ENCODE measurements at regions not wholly inside any gene's neighbourhood (a gene's known extent, or its start where the extent isn't known, plus 50 kb on each side); places are given as distances from the start of the nearest gene placed in this dataset.
"Not testable (repeated sequence)": the region's sequence is repeated elsewhere in the genome, so short reads cannot be mapped to it uniquely, and the experiment has no call there.

GRCh38 chr13:54004026-54004699 is 975.5 kb downstream of the OLFM4 start:
- Histone ChIP-seq H3K9me3 (ENCODE audit: insufficient read depth, low read depth, low read length) (no peaks in the 10 kb centered on the region), H3K9ac (ENCODE audit: low read depth, low read length) (no peak overlapping the region), H3K4me3 (ENCODE audit: low read length) (no peak overlapping the region), H3K27ac (ENCODE audit: low read depth, low read length) (no peak overlapping the region), H3K36me3 (ENCODE audit: insufficient read depth, low read length) (no peaks in the 10 kb centered on the region), H3K4me1 (ENCODE audit: insufficient read depth, low read length) (0 out of 2 replicates have a peak, but pooled peaks cover 4% of the 10 kb centered on the region), H3K27me3 (ENCODE audit: insufficient read depth, low read length) (no peaks in the 10 kb centered on the region)
- 90% methylated on average over 5 of the region's 5 CpGs for WGBS

- no peaks in the 10 kb centered on the region for H3K4me1 ChIP-seq (ENCODE audit: insufficient read depth, low read length)
- H3K27ac ChIP-seq (ENCODE audit: low read depth, low read length): no peak overlapping the region
- H3K4me3 ChIP-seq (ENCODE audit: low read length): no peak overlapping the region
- no peaks in the 10 kb centered on the region for H3K9me3 ChIP-seq (ENCODE audit: insufficient read depth, low read depth, low read length)
- H3K36me3 ChIP-seq (ENCODE audit: insufficient read depth, low read length): no peaks in the 10 kb centered on the region
- WGBS: 93% methylated on average over 1 of the region's 1 CpG
- H3K27me3 ChIP-seq (ENCODE audit: insufficient read depth, low read length): no peaks in the 10 kb centered on the region
- no peak overlapping the region for H3K9ac ChIP-seq (ENCODE audit: low read depth, low read length)
Measured at GRCh38 chr13:54016542-54016941, 987.9 kb downstream of the OLFM4 start.

GRCh38 chr13:54018485-54018884 is 989.9 kb downstream of the OLFM4 start:
- H3K27me3 ChIP-seq (ENCODE audit: insufficient read depth, low read length): no peaks in the 10 kb centered on the region
- no peak overlapping the region for H3K27ac ChIP-seq (ENCODE audit: low read depth, low read length)
- WGBS: 93% methylated on average over 3 of the region's 3 CpGs
- no peaks in the 10 kb centered on the region for H3K4me1 ChIP-seq (ENCODE audit: insufficient read depth, low read length)
- H3K9ac ChIP-seq (ENCODE audit: low read depth, low read length): no peak overlapping the region
- H3K9me3 ChIP-seq (ENCODE audit: insufficient read depth, low read depth, low read length): no peaks in the 10 kb centered on the region
- no peak overlapping the region for H3K4me3 ChIP-seq (ENCODE audit: low read length)
- H3K36me3 ChIP-seq (ENCODE audit: insufficient read depth, low read length): no peaks in the 10 kb centered on the region

GRCh38 chr13:54029226-54029625 is 1000.6 kb downstream of the OLFM4 start:
- no peaks in the 10 kb centered on the region for H3K36me3 ChIP-seq (ENCODE audit: insufficient read depth, low read length)
- H3K27me3 ChIP-seq (ENCODE audit: insufficient read depth, low read length): no peaks in the 10 kb centered on the region
- H3K4me1 ChIP-seq (ENCODE audit: insufficient read depth, low read length): peaks cover 12% of the 10 kb centered on the region; the same call in 1 of the 2 replicates
- H3K9ac ChIP-seq (ENCODE audit: low read depth, low read length): no peak overlapping the region
- WGBS: 74% methylated on average over 1 of the region's 1 CpG
- H3K9me3 ChIP-seq (ENCODE audit: insufficient read depth, low read depth, low read length): peaks cover 23% of the 10 kb centered on the region
- H3K4me3 ChIP-seq (ENCODE audit: low read length): no peak overlapping the region
- peak overlapping the region; percentile 7; the same call in 1 of the 2 replicates for H3K27ac ChIP-seq (ENCODE audit: low read depth, low read length)

GRCh38 chr13:54029720-54030119 is 1001.1 kb downstream of the OLFM4 start:
- peak overlapping the region; percentile 7; the same call in 1 of the 2 replicates for H3K27ac ChIP-seq (ENCODE audit: low read depth, low read length)
- no peak overlapping the region for H3K4me3 ChIP-seq (ENCODE audit: low read length)
- WGBS: 80% methylated on average over 4 of the region's 4 CpGs
- no peaks in the 10 kb centered on the region for H3K36me3 ChIP-seq (ENCODE audit: insufficient read depth, low read length)
- H3K4me1 ChIP-seq (ENCODE audit: insufficient read depth, low read length): peaks cover 12% of the 10 kb centered on the region; the same call in 1 of the 2 replicates
- peak overlapping the region; percentile 9; the same call in 1 of the 2 replicates for H3K9ac ChIP-seq (ENCODE audit: low read depth, low read length)
- peaks cover 23% of the 10 kb centered on the region for H3K9me3 ChIP-seq (ENCODE audit: insufficient read depth, low read depth, low read length)
- H3K27me3 ChIP-seq (ENCODE audit: insufficient read depth, low read length): no peaks in the 10 kb centered on the region

- Histone ChIP-seq H3K27ac (ENCODE audit: low read depth, low read length) (no peak overlapping the region), H3K27me3 (ENCODE audit: insufficient read depth, low read length) (no peaks in the 10 kb centered on the region), H3K4me3 (ENCODE audit: low read length) (no peak overlapping the region), H3K9ac (ENCODE audit: low read depth, low read length) (no peak overlapping the region), H3K36me3 (ENCODE audit: insufficient read depth, low read length) (no peaks in the 10 kb centered on the region), H3K9me3 (ENCODE audit: insufficient read depth, low read depth, low read length) (peaks cover 18% of the 10 kb centered on the region), H3K4me1 (ENCODE audit: insufficient read depth, low read length) (peaks cover 12% of the 10 kb centered on the region; the same call in 1 of the 2 replicates)
- WGBS: 95% methylated on average over 6 of the region's 6 CpGs
Measured at GRCh38 chr13:54033323-54033861, 1004.8 kb downstream of the OLFM4 start.

- peaks cover 18% of the 10 kb centered on the region for H3K9me3 ChIP-seq (ENCODE audit: insufficient read depth, low read depth, low read length)
- peaks cover 12% of the 10 kb centered on the region; the same call in 1 of the 2 replicates for H3K4me1 ChIP-seq (ENCODE audit: insufficient read depth, low read length)
- H3K27ac ChIP-seq (ENCODE audit: low read depth, low read length): no peak overlapping the region
- no peaks in the 10 kb centered on the region for H3K27me3 ChIP-seq (ENCODE audit: insufficient read depth, low read length)
- no peaks in the 10 kb centered on the region for H3K36me3 ChIP-seq (ENCODE audit: insufficient read depth, low read length)
- no peak overlapping the region for H3K9ac ChIP-seq (ENCODE audit: low read depth, low read length)
- WGBS: 96% methylated on average over 2 of the region's 2 CpGs
- H3K4me3 ChIP-seq (ENCODE audit: low read length): no peak overlapping the region
Measured at GRCh38 chr13:54034047-54034446, 1005.4 kb downstream of the OLFM4 start.

- H3K36me3 ChIP-seq (ENCODE audit: insufficient read depth, low read length); H3K27ac ChIP-seq (ENCODE audit: low read depth, low read length); H3K9me3 ChIP-seq (ENCODE audit: insufficient read depth, low read depth, low read length); H3K9ac ChIP-seq (ENCODE audit: low read depth, low read length); H3K4me1 ChIP-seq (ENCODE audit: insufficient read depth, low read length); H3K27me3 ChIP-seq (ENCODE audit: insufficient read depth, low read length); H3K4me3 ChIP-seq (ENCODE audit: low read length): not testable (repeated sequence)
- 89% methylated on average over 3 of the region's 5 CpGs for WGBS
Measured at GRCh38 chr13:54057416-54057815, 1028.8 kb downstream of the OLFM4 start.

GRCh38 chr13:54069958-54070357 is 1041.3 kb downstream of the OLFM4 start:
- not testable (repeated sequence) for H3K9ac ChIP-seq (ENCODE audit: low read depth, low read length); H3K4me1 ChIP-seq (ENCODE audit: insufficient read depth, low read length); H3K4me3 ChIP-seq (ENCODE audit: low read length); H3K27ac ChIP-seq (ENCODE audit: low read depth, low read length); H3K36me3 ChIP-seq (ENCODE audit: insufficient read depth, low read length); H3K27me3 ChIP-seq (ENCODE audit: insufficient read depth, low read length)
- 94% methylated on average over 8 of the region's 8 CpGs for WGBS
- peaks cover 23% of the 10 kb centered on the region for H3K9me3 ChIP-seq (ENCODE audit: insufficient read depth, low read depth, low read length)

GRCh38 chr13:54077569-54077968 is 1049.0 kb downstream of the OLFM4 start:
- Histone ChIP-seq H3K27ac (ENCODE audit: low read depth, low read length) (no peak overlapping the region), H3K4me3 (ENCODE audit: low read length) (no peak overlapping the region), H3K9me3 (ENCODE audit: insufficient read depth, low read depth, low read length) (peaks cover 8% of the 10 kb centered on the region; the same call in 1 of the 2 replicates), H3K9ac (ENCODE audit: low read depth, low read length) (no peak overlapping the region), H3K4me1 (ENCODE audit: insufficient read depth, low read length) (no peaks in the 10 kb centered on the region), H3K36me3 (ENCODE audit: insufficient read depth, low read length) (no peaks in the 10 kb centered on the region), H3K27me3 (ENCODE audit: insufficient read depth, low read length) (no peaks in the 10 kb centered on the region)

- H3K27ac ChIP-seq (ENCODE audit: low read depth, low read length): no peak overlapping the region
- WGBS: 83% methylated on average over 3 of the region's 3 CpGs
- H3K27me3 ChIP-seq (ENCODE audit: insufficient read depth, low read length): no peaks in the 10 kb centered on the region
- H3K4me1 ChIP-seq (ENCODE audit: insufficient read depth, low read length): no peaks in the 10 kb centered on the region
- H3K4me3 ChIP-seq (ENCODE audit: low read length): no peak overlapping the region
- H3K9me3 ChIP-seq (ENCODE audit: insufficient read depth, low read depth, low read length): peaks cover 8% of the 10 kb centered on the region; the same call in 1 of the 2 replicates
- H3K9ac ChIP-seq (ENCODE audit: low read depth, low read length): no peak overlapping the region
- H3K36me3 ChIP-seq (ENCODE audit: insufficient read depth, low read length): no peaks in the 10 kb centered on the region
Measured at GRCh38 chr13:54078271-54078870, 1049.8 kb downstream of the OLFM4 start.
